ELF-1 (cell line): ENCODE measurements at regions not wholly inside any gene's neighbourhood (a gene's known extent, or its start where the extent isn't known, plus 50 kb on each side); places are given as distances from the start of the nearest gene placed in this dataset.
"Not testable (repeated sequence)": the region's sequence is repeated elsewhere in the genome, so short reads cannot be mapped to it uniquely, and the experiment has no call there.

Experiments used
- DNase-seq: peaks from one replicate; pipeline ENCODE4 v3.0.0-alpha.2; 2016; ENCODE audit warnings: low read depth, low spot score

DNA sequence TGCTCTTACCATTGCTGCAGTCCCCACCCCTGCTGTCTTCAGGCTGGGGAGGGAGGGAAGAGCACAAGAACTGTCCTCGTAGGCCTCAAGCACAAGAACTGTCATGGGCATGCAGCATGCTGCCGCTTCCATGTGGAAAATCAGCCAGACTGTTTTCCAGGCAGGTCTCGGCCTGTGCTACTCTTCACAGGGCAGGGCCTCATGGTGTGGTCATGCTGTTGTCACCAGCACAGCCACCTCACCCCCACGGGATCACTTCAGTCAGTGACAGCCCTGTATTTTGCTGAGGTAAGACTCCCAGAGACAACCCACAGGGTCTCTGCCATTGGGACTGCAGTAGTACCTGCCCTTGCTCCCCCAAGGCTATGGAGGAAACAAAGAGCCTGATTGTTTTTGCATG, 205.3 kb downstream of the NAP1L3 start:
- peak; percentile 12 for DNase-seq

DNA sequence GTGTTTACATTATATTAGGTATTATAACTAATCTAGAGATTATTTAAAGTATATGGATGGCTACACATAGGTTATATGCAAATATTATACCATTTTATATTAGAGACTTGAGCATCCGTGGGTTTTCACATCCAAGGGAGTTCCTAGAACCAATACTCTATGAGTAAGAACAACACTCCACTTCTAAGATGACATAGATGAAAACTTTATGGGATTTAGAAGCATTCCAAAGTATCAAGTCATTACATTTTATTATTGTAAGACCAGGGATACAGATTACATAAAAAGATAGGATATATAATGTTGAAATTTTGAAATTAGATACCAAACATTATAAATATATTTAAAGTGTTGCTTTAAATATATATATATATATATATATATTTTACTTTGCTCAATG, 207.0 kb downstream of the NAP1L3 start:
- DNase-seq, result no peak

DNA sequence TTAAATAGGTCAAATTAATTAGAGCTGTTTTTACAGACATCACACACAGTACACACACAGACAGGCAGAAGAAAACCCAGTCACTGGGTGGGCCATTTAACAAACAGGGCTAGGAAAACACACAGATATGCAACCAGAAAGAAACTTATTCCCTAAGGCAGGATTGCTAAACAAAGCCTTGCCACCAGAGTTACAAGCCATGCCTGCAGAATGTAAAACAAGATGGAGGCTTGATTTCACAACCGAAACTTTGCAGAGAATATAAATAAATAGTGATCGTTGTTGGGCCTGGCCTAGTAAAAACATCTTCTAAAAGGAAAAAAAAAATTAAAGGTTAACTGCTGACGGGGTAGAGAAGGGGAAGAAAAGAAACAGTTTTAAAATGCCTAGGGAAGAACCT, 212.3 kb downstream of the NAP1L3 start:
- peak; percentile 23 for DNase-seq

DNA sequence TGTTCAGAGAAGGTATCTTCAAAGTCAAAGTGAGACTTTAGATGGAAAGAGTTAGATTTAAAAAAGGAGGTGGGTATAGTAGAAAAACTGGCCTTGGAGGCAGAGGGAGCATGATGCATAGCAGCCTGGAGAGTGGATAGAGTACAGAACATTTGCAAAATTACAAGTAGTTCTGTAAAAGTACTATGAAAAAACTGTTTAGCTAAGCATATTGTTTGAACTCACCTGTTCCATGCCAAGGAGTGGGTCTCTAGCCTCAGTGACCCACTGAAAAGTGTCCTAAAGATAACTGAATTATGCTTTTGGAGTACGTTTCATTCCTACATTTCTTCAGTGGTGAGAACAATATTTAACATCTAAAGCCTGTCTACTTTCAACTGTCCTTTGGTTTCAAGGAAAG, 218.9 kb downstream of the NAP1L3 start:
- DNase-seq, result no peak

DNA sequence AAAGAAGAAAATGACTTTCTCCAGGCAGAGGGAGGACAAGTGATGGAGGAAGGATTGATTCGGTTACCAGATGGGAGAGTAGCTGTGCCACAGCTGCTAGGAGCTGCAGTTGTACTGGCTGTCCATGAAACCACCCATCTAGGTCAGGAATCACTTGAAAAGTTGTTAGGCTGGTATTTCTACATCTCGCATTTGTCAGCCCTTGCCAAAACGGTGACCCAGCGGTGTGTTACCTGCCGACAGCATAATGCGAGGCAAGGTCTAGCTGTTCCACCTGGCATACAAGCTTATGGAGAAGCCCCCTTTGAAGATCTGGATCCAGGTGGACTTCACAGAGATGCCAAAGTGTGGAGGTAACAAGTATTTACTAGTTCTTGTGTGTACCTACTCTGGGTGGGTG, 238.7 kb downstream of the NAP1L3 start:
- not testable (repeated sequence) for DNase-seq

DNA sequence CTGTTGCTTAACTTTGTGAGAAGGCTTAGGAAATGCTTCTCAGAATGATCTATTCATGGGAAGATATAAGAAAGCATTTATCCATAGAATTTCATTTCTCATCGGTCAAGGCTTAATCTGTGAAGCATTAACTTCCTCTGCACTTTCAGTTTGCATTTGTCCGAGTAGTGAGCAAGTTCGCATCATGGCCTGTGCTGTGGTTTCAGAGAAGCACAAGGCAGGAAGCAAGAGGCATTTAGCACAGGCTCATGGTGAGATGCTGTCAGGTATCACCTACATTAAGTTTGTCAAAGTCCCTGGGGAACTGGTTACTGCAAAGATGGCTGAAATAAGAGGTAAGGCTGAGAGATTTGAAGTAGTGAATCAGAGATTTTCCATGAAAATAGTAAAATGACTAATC, 244.9 kb downstream of the NAP1L3 start:
- no peak for DNase-seq

DNA sequence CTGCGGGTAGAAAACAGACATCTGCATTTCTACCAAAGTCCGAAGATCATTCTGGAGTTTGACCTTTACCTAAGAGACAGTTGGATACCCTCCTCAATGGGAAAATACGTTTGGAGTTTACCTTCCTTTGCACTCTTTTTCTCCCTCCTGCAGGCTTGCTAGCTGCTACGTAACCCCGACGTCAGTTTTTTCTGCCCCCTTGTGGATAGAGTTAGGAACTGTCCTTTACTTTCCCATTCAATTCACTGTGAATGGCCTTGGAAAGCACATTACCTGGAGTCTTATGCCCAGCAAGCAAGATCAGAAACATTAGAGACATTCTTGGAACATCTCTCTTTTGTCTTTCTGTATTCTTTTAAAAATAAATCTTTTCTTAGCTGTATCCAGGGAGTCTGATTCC, 250.7 kb downstream of the NAP1L3 start:
- peak; percentile 64 for DNase-seq

DNA sequence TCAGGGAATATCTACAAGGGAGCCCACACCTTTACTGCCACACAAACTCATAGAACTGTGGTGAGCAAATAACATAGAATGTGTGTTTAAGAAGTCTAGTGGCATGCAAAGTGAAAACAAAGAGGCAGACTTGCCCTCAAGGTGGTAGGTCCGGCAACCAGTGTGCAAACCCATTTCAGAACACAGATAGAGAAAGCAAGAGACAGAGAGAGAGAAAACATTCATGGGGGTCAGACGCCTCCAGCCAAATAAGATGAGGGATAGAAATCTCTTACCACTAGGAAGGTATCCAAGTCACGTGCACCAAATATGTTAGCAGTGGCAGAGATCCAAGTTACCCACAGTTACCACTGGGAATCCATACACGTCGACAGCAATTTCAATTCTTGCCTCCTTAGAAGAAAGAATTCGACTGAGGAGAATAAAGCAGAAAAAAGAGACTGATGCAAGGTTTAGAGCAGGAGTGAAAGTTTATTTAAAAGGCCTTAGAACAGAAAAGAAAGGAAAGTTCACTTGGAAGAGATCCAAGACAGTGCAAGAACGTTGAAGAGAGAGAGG, 252.8 kb downstream of the NAP1L3 start:
- DNase-seq, result no peak

DNA sequence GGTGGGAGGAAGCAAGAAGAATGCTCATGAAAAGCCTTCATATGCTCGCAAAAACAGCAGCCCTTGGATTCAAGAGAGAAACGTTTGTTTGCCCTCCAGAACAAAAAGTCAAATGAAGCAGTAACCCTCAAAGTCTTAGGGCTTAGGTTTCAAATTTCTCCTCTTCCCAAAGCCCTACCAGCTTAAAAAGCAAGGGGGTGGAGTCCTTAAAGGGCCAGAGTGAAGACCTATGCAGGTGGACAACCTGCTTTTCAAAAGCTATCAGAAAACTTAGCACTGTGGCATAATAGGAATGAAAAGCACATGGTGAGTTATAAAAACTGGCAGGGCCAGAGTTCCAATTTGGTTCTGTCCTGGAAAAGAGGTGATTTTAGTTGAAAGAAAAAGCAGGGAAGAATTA, 253.3 kb downstream of the NAP1L3 start:
- peak; percentile 27 for DNase-seq

DNA sequence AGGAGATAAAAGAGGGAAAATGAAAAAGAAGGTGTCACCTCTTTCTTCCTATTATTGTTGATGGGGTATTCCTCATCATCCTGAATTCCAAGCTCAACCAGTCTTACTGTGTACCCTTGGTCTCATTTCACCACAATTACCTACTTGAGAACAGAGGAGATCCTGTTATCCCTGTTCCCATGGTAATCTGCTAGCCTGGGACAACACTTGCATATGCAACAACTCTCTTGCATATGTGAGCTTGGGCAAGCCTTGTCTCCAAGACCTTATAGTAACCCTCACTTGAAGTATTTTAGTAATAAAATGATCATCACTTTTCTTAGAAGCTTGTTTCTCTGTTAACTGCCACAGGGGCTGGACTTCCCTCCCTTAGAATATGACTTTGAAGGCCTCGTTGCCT, 253.7 kb downstream of the NAP1L3 start:
- no peak for DNase-seq

DNA sequence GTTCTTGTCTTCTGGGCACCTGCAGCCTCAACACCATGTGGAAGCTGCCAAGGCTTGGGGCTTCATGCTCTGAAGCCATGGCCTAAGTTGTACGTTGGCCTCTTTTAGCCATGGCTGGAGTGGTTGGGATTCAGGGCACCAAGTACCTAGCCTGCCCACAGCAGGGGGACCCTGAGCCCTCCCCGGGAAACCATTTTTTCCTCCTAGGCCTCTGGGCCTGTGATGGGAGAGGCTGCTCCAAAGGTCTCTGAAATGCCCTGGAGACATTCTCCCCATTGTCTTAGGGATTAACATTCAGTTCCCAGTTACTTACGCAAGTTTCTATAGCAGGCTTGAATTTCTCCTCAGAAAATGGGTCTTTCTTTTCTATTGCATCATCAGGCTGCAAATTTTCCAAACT, 269.3 kb downstream of the NAP1L3 start:
- no peak for DNase-seq

DNA sequence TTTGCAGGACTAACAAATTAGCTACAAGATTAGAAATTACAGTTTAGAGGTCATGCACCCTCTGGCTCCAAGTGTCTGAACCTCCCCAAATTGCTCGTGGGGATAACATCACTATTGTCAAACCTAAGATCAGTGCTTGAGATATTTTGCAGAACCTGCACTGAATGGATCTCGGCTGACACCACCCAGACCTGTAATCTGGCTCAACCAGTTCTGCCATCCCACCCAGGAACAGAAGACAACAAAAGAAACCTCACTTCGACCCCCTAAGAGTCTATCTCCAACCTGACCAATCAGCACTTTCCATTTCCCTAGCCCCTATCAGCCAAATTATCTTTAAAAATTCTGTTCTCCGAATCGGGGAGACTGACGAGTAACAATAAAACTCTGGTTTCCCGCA, 318.7 kb downstream of the NAP1L3 start:
- DNase-seq, result peak; percentile 79

DNA sequence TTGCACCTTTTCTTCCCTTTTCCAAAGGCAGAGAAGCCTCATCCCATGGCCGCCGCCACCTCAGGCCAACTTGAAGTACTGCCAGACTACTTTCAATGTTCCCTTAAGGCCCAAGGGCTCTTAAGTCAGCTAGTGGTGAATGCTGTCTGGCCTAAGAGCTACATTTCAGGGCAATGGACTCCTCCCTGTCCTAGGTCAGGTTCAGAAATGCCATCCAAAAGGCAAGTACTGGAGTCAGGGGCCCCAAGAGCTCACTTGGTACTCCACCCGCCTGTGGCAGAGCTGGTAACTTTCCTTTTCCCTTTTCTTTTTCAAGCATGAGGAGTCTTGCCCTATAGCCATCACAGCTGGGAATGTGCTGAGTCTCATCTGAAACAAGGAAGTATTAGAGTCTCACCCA, 327.1 kb downstream of the NAP1L3 start:
- no peak for DNase-seq

DNA sequence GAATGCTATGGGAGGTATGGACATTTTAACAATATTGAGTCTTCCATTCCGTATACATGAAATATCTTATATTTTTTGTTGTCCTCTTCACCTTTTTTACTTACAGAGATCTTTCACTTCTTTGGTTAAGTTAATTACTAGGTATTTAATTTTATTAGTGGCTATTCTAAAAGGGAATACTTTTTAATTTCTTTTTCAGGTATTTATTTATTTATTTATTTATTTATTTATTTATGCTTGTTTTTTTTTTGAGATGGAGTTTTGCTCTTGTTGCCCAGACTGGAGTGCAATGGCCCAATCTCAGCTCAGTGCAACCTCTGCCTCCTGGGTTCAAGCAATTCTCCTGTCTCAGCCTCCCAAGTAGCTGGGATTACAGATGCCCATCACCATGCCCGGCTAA, 329.1 kb downstream of the NAP1L3 start:
- not testable (repeated sequence) for DNase-seq

DNA sequence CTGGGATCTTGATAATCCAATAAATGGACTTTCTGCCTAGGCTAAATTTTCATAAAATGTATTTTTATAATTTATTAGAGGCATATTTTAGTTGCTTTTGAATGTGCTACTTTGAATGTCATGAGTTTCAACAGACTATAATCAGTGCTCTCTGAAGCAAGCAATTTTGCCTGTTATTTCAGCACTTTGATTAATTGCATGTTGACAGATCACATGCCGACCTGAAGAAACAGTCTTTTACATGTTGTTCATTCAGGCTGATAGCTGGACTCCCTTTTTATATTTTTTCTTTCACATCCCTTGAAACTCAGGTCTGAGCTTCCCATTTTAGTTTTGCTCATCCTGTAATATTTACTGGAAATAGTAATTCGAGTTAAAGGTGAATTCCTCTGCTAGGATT, 341.0 kb downstream of the NAP1L3 start:
- no peak for DNase-seq

DNA sequence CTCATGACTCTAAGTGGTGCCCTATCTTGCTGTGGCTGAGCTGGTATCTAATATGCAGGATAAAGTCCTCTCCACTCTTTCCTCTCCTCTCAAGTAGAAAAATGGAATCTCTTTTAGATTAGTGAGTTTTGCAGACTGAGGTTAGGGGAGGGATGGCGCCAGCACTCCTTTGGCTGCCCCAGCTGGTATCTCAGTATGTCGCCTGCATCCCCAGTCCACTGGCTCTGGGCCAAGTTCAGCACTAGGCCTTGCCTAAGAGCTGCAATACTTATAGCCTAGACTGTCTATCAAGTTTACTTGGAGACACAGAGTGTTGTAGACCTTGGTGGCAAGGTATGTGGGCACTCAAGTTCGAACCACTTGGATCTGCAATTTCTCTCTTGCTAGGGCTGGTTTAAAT, 351.3 kb downstream of the NAP1L3 start:
- DNase-seq, result no peak

DNA sequence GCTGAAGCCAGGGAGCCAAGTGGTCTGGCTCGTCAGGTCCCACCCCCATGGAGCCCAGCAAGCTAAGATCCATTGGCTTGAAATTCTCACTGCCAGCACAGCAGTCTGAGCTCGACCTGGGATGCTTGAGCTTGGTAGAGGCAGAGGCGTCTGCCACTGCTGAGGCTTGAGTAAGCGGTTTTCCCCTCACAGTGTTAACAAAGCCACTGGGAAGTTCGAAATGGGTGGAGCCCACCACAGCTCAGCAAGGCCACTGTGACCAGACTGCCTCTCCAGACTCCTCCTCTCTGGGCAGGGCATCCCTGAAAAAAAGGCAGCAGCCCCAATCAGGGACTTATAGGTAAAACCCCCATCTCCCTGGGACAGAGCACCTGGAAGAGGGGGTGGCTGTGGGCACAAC, 353.8 kb downstream of the NAP1L3 start:
- DNase-seq, result peak; percentile 41
